GM12878 (cell line): ENCODE measurements at regions not wholly inside any gene's neighbourhood (a gene's known extent, or its start where the extent isn't known, plus 50 kb on each side); places are given as distances from the start of the nearest gene placed in this dataset.

Experiments used
- ATAC-seq: fragments of 200-7000 bp; cut with Tn5 transposase; 3 replicates; pipeline ENCODE4 v1.9.1; 2020; ENCODE audit warnings: mild to moderate bottlenecking, moderate library complexity
- BruUV-seq: library from RNA; stranded (reverse); fragments of 400-500 nt; replicated peaks from 2 replicates; lab custom pipeline; 2021; lab: Mats Ljungman, UMichigan
- CTCF ChIA-PET: fragments of 300-600 bp; sonication (Branson Sonifier 250); formaldehyde crosslinking; extraction: SDS; loops from one replicate; lab custom pipeline; 2021; ENCODE audit warnings: inconsistent platforms; lab: Yijun Ruan, JAX
- POLR2A ChIA-PET: fragments of 350-600 bp; formaldehyde crosslinking; extraction: SDS; loops from one replicate; lab custom pipeline; 2021; ENCODE audit warnings: inconsistent platforms; lab: Charles Lee
- RAD21 ChIA-PET: fragments of 300-600 bp; sonication (Branson Sonifier 250); formaldehyde crosslinking; loops from one replicate; lab custom pipeline; 2023; ENCODE audit warnings: antibody characterized with exemption; ENCODE audit not compliant: unreplicated experiment; lab: Charles Lee
- SMC1A ChIA-PET: fragments of 300-600 bp; sonication (Branson Sonifier 250); formaldehyde crosslinking; loops from one replicate; lab custom pipeline; 2023; ENCODE audit not compliant: unreplicated experiment, uncharacterized antibody; lab: Charles Lee
- DNase-seq: peaks from one replicate; pipeline ENCODE4 v3.0.0-alpha.2; 2011; ENCODE audit warnings: low read depth, low spot score
- FAIRE-seq: peaks from 3 replicates; lab custom pipeline; 2011; peaks lifted over from hg19 to GRCh38; lab: Jason Lieb, UNC
- H2AFZ ChIP-seq: 2 replicates; pipeline ENCODE4 v1.6.0; 2011; ENCODE audit warnings: low read depth, low read length, control low read depth; ENCODE audit not compliant: control insufficient read depth
- H3K27ac ChIP-seq: 2 replicates; pipeline ENCODE4 v1.5.1; 2011; ENCODE audit warnings: control low read depth; ENCODE audit not compliant: control insufficient read depth, insufficient read depth
- H3K27me3 ChIP-seq, 2 experiments: replicated peaks in 1 of 2; 2 replicates each; pipeline versions ENCODE4 v1.6.0 to v1.6.1; 2011; ENCODE audit warnings: low read length in 1 of 2; ENCODE audit not compliant: control insufficient read depth in 2 of 2, insufficient read depth in 2 of 2
- H3K36me3 ChIP-seq, 2 experiments: 2 replicates each; pipeline ENCODE4 v1.5.1; 2011; ENCODE audit warnings: low read length in 1 of 2; ENCODE audit not compliant: control insufficient read depth in 2 of 2, insufficient read depth in 2 of 2
- H3K4me1 ChIP-seq: 2 replicates; pipeline ENCODE4 v1.6.1; 2011; ENCODE audit warnings: mild to moderate bottlenecking, low read length, moderate library complexity, mixed read lengths; ENCODE audit not compliant: control insufficient read depth, insufficient read depth
- H3K4me2 ChIP-seq: 2 replicates; pipeline ENCODE4 v1.6.0; 2011; ENCODE audit warnings: control low read depth; ENCODE audit not compliant: control insufficient read depth, insufficient read depth
- H3K4me3 ChIP-seq: fragments of 200-600 bp; sonication (generic); 2 replicates; pipeline ENCODE4 v1.5.1; 2016
- H3K79me2 ChIP-seq: 2 replicates; pipeline ENCODE4 v1.6.0; 2011; ENCODE audit warnings: low read length; ENCODE audit not compliant: control insufficient read depth, insufficient read depth
- H3K9ac ChIP-seq: 2 replicates; pipeline ENCODE4 v1.8.0; 2011; ENCODE audit warnings: low read length, control low read depth, mixed read lengths; ENCODE audit not compliant: control insufficient read depth, insufficient read depth
- H3K9me3 ChIP-seq: replicated peaks from 3 replicates; pipeline ENCODE4 v1.5.1; 2011; ENCODE audit warnings: mild to moderate bottlenecking, low read length; ENCODE audit not compliant: control insufficient read depth, insufficient read depth
- H4K20me1 ChIP-seq: 2 replicates; pipeline ENCODE4 v1.6.0; 2011; ENCODE audit not compliant: control insufficient read depth, insufficient read depth
- CHD1 ChIP-seq: IDR thresholded peaks from 2 replicates; pipeline ENCODE4 v1.6.1; 2012; ENCODE audit warnings: low read depth, low read length, improper control_type of control experiment
- E4F1 ChIP-seq: fragments of 450-650 bp; IDR thresholded peaks from 2 replicates; pipeline ENCODE4 v1.6.1; 2018; ENCODE audit warnings: borderline replicate concordance, mild to moderate bottlenecking; ENCODE audit not compliant: partially characterized antibody
- NR2C2 ChIP-seq: IDR thresholded peaks from 2 replicates; pipeline ENCODE4 v1.6.1; 2011; ENCODE audit warnings: borderline replicate concordance, low read depth; ENCODE audit not compliant: control insufficient read depth, insufficient read length
- RCOR1 ChIP-seq: conservative IDR thresholded peaks from 2 replicates; pipeline ENCODE4 v1.6.1; 2012; ENCODE audit warnings: low read depth, low read length, improper control_type of control experiment
- SMC3 ChIP-seq: IDR thresholded peaks from 2 replicates; pipeline ENCODE4 v1.6.1; 2011; ENCODE audit warnings: low read length, improper control_type of control experiment, borderline replicate concordance
- SRF ChIP-seq, 2 experiments: IDR thresholded peaks; 2 replicates each; pipeline ENCODE4 v1.6.1; 2011; ENCODE audit warnings: low read depth in 2 of 2, low read length in 2 of 2, mild to moderate bottlenecking in 1 of 2, moderate library complexity in 1 of 2
- ZNF24 ChIP-seq: fragments of 450-650 bp; IDR thresholded peaks from 2 replicates; pipeline ENCODE4 v1.6.1; 2017; ENCODE audit warnings: antibody characterized with exemption, mild to moderate bottlenecking
- WGBS: methylation state at CpG from one replicate; pipeline ENCODE4 v1.1.6; 2016; ENCODE audit warnings: low lambda C conversion rate; ENCODE audit not compliant: insufficient replicate concordance, insufficient coverage; ENCODE audit errors: missing lambda C conversion rate; 5-methylcytosine and 5-hydroxymethylcytosine counted together
- in situ Hi-C: fragments of 300-500 bp; cut with MboI; formaldehyde crosslinking; loops from 9 replicates; pipeline ENCODE4 v1.14.3; 2018; ENCODE audit warnings: mixed read lengths
- intact Hi-C: fragments of 100-400 bp; cut with micrococcal nuclease; formaldehyde crosslinking; loops from one replicate; pipeline ENCODE4 v1.14.2; 2022; ENCODE audit not compliant: unreplicated experiment
- TF ChIP-seq, protein P1 (sequence below): fragments of 150-350 bp; IDR thresholded peaks from 2 replicates; pipeline ENCODE4 v1.6.1; 2016; ENCODE audit warnings: low read depth, low read length
- TF ChIP-seq, protein P2 (sequence below): fragments of 450-650 bp; formaldehyde crosslinking; IDR thresholded peaks from 2 replicates; pipeline ENCODE4 v1.4.0; 2022; ENCODE audit warnings: mild to moderate bottlenecking, moderate library complexity

DNA sequence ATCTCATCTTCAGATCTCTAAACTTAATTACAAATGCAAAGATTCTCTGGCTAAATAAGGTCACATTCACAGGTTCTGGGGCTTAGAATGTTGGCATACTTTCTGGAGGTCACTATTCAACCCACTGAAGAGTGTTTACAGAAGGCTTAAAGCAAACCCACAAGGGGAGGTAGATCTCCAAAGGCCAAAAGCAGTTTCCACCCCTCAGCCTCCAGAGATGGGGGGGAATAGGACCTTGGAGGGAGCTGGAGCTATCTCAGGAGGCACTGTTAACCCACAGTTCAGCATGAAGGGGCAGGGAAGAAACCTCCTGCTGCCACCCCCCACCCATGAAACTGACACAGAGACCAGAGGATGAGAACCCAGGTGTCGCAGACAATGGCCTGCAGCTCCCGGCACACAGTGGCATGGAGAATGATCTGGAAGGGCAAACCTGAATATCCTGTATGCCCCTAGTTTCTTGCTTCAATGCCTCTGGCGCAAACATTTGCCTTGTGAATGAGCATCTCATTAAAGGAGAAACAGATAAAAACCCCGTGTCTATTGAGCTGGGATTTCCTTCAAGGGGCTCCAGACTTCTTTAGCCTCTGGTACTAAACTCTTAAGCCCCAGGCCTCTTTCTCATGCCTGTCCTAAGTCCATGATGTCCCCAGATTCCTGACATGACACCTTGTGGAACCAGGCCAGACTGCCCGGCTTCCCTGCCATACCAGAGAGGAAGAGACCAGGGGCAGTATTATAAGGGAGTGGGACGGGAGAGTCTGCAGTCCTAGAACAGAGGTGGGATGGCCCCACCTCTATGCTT is 103.1 kb upstream of the CDH5 start:
- Histone ChIP-seq H3K9ac (no peak overlapping the region), H3K27ac (no peak overlapping the region), H3K36me3 (no peaks in the 10 kb centered on the region), H3K79me2 (no peaks in the 10 kb centered on the region), H3K9me3 (no peaks in the 10 kb centered on the region), H4K20me1 (no peaks in the 10 kb centered on the region), H3K4me2 (no peak overlapping the region), H3K27me3 (peaks cover 0 to 3% of the 10 kb centered on the region in 2 experiments; a peak in 3 of 4 replicates), H3K4me3 (no peak overlapping the region), H2AFZ (no peak overlapping the region), H3K4me1 (no peaks in the 10 kb centered on the region)
- RAD21 ChIA-PET, result no interaction called here
- CTCF ChIA-PET, result no interaction called here
- POLR2A ChIA-PET, result no interaction called here
- no peak for ATAC-seq
- in situ Hi-C loops (no loop called here), intact Hi-C loops (no loop called here)
- FAIRE-seq, result no peak
- TF ChIP-seq, protein P1, sequence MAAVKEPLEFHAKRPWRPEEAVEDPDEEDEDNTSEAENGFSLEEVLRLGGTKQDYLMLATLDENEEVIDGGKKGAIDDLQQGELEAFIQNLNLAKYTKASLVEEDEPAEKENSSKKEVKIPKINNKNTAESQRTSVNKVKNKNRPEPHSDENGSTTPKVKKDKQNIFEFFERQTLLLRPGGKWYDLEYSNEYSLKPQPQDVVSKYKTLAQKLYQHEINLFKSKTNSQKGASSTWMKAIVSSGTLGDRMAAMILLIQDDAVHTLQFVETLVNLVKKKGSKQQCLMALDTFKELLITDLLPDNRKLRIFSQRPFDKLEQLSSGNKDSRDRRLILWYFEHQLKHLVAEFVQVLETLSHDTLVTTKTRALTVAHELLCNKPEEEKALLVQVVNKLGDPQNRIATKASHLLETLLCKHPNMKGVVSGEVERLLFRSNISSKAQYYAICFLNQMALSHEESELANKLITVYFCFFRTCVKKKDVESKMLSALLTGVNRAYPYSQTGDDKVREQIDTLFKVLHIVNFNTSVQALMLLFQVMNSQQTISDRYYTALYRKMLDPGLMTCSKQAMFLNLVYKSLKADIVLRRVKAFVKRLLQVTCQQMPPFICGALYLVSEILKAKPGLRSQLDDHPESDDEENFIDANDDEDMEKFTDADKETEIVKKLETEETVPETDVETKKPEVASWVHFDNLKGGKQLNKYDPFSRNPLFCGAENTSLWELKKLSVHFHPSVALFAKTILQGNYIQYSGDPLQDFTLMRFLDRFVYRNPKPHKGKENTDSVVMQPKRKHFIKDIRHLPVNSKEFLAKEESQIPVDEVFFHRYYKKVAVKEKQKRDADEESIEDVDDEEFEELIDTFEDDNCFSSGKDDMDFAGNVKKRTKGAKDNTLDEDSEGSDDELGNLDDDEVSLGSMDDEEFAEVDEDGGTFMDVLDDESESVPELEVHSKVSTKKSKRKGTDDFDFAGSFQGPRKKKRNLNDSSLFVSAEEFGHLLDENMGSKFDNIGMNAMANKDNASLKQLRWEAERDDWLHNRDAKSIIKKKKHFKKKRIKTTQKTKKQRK, result no peak
- TF ChIP-seq RCOR1, result no peak
- TF ChIP-seq ZNF24, result no peak
- TF ChIP-seq NR2C2, result no peak
- no peak for TF ChIP-seq SMC3
- TF ChIP-seq CHD1, result no peak
- TF ChIP-seq, protein P2, sequence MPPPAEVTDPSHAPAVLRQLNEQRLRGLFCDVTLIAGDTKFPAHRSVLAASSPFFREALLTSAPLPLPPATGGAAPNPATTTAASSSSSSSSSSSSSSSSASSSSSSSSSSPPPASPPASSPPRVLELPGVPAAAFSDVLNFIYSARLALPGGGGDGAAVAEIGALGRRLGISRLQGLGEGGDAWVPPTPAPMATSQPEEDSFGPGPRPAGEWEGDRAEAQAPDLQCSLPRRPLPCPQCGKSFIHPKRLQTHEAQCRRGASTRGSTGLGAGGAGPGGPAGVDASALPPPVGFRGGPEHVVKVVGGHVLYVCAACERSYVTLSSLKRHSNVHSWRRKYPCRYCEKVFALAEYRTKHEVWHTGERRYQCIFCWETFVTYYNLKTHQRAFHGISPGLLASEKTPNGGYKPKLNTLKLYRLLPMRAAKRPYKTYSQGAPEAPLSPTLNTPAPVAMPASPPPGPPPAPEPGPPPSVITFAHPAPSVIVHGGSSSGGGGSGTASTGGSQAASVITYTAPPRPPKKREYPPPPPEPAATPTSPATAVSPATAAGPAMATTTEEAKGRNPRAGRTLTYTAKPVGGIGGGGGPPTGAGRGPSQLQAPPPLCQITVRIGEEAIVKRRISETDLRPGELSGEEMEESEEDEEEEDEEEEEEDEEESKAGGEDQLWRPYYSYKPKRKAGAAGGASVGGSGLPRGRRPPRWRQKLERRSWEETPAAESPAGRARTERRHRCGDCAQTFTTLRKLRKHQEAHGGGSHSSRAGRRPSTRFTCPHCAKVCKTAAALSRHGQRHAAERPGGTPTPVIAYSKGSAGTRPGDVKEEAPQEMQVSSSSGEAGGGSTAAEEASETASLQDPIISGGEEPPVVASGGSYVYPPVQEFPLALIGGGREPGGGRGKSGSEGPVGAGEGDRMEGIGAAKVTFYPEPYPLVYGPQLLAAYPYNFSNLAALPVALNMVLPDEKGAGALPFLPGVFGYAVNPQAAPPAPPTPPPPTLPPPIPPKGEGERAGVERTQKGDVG, result no peak
- no peak for TF ChIP-seq SRF (IDR thresholded peaks at IDR 0.05; ENCODE audit: low read depth in 2 of 2, low read length in 2 of 2)
- no peak for TF ChIP-seq E4F1
- SMC1A ChIA-PET, result no interaction called here
- BruUV-seq, result no TSS peak
- no peak for DNase-seq
- 18% methylated on average over 6 of the region's 6 CpGs for WGBS
